HG02852 (cell line): ENCODE measurements at regions not wholly inside any gene's neighbourhood (a gene's known extent, or its start where the extent isn't known, plus 50 kb on each side); places are given as distances from the start of the nearest gene placed in this dataset.
A peak's percentile ranks its signal among the peaks of the same experiment; 100 is the strongest.

ENCODE experiments used
- ATAC-seq: cut with Tn5 transposase; IDR thresholded peaks from one replicate; pipeline ENCODE4 v1.9.1; 2021; ENCODE audit warnings: mild to moderate bottlenecking, moderate library complexity; ENCODE audit not compliant: unreplicated experiment

GRCh38 chr6:106035655-106036054, 50.5 kb upstream of the PRDM1 start:
- ATAC-seq, result no peak

GRCh38 chr6:106033806-106034205, 52.3 kb upstream of the PRDM1 start:
- ATAC-seq, result no peak

- no peak for ATAC-seq
Measured at GRCh38 chr6:106027758-106028157, 58.4 kb upstream of the PRDM1 start.

- no peak for ATAC-seq
Measured at GRCh38 chr6:106026748-106027715, 59.1 kb upstream of the PRDM1 start.

GRCh38 chr6:106025655-106026054, 60.5 kb upstream of the PRDM1 start:
- ATAC-seq, result no peak

GRCh38 chr6:106022801-106023200, 63.3 kb upstream of the PRDM1 start:
- no peak for ATAC-seq

GRCh38 chr6:106017454-106017853, 68.7 kb upstream of the PRDM1 start:
- ATAC-seq, result no peak

- no peak for ATAC-seq
Measured at GRCh38 chr6:106014955-106015354, 71.2 kb upstream of the PRDM1 start.

- no peak for ATAC-seq
Measured at GRCh38 chr6:106011476-106011875, 74.7 kb upstream of the PRDM1 start.

GRCh38 chr6:106005954-106006353, 80.2 kb upstream of the PRDM1 start:
- ATAC-seq, result no peak

- ATAC-seq, result no peak
Measured at GRCh38 chr6:106005013-106005412, 81.1 kb upstream of the PRDM1 start.

GRCh38 chr6:106003268-106003987, 82.7 kb upstream of the PRDM1 start:
- no peak for ATAC-seq

GRCh38 chr6:106002005-106002404, 84.1 kb upstream of the PRDM1 start:
- no peak for ATAC-seq

GRCh38 chr6:106000935-106001334, 85.2 kb upstream of the PRDM1 start:
- ATAC-seq, result no peak

- ATAC-seq, result no peak
Measured at GRCh38 chr6:105997482-105997881, 88.7 kb upstream of the PRDM1 start.

GRCh38 chr6:105995391-105995865, 90.7 kb upstream of the PRDM1 start:
- no peak for ATAC-seq

GRCh38 chr6:105994591-105995390, 91.3 kb upstream of the PRDM1 start:
- no peak for ATAC-seq

- ATAC-seq, result no peak
Measured at GRCh38 chr6:105994118-105994590, 92.0 kb upstream of the PRDM1 start.

GRCh38 chr6:105993341-105994117, 92.6 kb upstream of the PRDM1 start:
- no peak for ATAC-seq

- ATAC-seq, result peak; percentile 89
Measured at GRCh38 chr6:105992315-105992961, 93.7 kb upstream of the PRDM1 start.
